ENCODE measurements at regions not wholly inside any gene's neighbourhood (a gene's known extent, or its start where the extent isn't known, plus 50 kb on each side); places are given as distances from the start of the nearest gene placed in this dataset.
A peak's percentile ranks its signal among the peaks of the same experiment; 100 is the strongest.

DNA sequence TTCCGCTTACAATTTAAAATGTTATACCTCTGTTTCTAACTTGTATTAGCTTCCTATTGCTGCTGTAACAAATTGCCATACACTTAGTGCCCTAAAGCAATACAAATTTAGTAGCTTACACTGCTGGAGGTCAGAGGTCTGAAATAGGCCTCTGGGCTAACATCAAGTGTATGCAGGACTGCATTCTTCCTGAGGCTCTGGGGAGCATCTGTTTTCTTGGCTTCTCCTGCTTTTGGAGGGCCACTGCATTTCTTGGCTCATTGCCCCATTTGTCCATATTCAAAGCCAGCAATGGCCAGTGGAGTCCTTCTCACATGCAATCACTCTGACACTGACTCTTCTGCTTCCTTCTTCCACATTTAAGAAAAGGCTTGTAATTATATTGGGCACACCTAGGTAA, 639.8 kb upstream of the INTU start (continued):
- TF ChIP-seq, protein P1, sequence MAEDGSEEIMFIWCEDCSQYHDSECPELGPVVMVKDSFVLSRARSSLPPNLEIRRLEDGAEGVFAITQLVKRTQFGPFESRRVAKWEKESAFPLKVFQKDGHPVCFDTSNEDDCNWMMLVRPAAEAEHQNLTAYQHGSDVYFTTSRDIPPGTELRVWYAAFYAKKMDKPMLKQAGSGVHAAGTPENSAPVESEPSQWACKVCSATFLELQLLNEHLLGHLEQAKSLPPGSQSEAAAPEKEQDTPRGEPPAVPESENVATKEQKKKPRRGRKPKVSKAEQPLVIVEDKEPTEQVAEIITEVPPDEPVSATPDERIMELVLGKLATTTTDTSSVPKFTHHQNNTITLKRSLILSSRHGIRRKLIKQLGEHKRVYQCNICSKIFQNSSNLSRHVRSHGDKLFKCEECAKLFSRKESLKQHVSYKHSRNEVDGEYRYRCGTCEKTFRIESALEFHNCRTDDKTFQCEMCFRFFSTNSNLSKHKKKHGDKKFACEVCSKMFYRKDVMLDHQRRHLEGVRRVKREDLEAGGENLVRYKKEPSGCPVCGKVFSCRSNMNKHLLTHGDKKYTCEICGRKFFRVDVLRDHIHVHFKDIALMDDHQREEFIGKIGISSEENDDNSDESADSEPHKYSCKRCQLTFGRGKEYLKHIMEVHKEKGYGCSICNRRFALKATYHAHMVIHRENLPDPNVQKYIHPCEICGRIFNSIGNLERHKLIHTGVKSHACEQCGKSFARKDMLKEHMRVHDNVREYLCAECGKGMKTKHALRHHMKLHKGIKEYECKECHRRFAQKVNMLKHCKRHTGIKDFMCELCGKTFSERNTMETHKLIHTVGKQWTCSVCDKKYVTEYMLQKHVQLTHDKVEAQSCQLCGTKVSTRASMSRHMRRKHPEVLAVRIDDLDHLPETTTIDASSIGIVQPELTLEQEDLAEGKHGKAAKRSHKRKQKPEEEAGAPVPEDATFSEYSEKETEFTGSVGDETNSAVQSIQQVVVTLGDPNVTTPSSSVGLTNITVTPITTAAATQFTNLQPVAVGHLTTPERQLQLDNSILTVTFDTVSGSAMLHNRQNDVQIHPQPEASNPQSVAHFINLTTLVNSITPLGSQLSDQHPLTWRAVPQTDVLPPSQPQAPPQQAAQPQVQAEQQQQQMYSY (CRISPR knock-in tag; IDR thresholded peaks at IDR 0.05) = no peak

DNA sequence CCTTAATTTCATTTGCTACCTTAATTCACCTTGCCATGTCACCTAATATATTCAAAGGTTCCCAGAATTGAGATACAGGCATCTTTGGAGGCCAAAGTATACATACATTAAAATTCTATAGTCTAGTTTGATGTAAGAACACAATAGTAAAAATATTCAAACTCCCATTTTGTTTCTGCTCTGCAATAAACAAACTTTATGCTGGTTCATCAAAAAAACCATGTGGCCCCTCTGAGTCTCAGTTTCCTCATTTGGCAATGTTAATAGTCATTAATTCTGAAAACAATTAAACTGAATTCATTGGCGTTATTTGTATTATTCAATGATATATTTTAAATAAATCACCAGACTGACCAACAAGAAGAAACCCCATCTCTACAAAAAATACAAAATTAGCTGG, 639.4 kb upstream of the INTU start:
- ATAC-seq (no peak), DNase-seq (ENCODE audit: low spot score) (no peak)
- Mint-ChIP-seq H3K36me3 (no peaks in the 10 kb centered on the region), H3K4me1 (no peaks in the 10 kb centered on the region), H3K27me3 (ENCODE audit: low read depth) (no peaks in the 10 kb centered on the region), H3K27ac (no peak overlapping the region), H3K4me3 (no peak overlapping the region), H3K9me3 (peaks cover 6% of the 10 kb centered on the region)
- TF ChIP-seq ZNF423 (CRISPR knock-in tag; IDR thresholded peaks at IDR 0.05) (no peak), ZBTB21 (CRISPR knock-in tag; IDR thresholded peaks at IDR 0.05; ENCODE audit: borderline replicate concordance) (no peak), TCF7 (CRISPR knock-in tag; IDR thresholded peaks at IDR 0.05; ENCODE audit: low read depth) (no peak)
- CTCF ChIA-PET = no interaction called here
- POLR2A ChIA-PET = no interaction called here

DNA sequence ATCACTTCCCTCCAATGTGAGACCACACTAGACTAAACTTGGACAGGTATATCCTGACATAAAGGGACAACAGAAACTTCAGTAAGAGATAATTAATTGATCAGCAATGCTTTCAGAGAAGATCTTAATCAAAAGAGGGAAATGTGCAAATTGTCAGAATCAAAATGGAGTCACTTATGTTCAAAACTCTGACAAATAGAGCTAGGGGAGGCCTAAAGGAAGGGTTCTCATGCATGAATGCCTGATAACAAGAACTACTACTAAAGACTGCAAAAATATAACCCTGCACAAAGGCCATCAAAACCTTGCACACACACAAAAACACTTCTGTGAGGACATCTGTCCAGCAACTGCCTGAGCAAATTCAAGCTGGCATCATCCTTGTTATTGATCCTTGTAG, 637.5 kb upstream of the INTU start:
- TF ChIP-seq ZNF138 (CRISPR knock-in tag; conservative IDR thresholded peaks at IDR 0.05) (no peak), ZNF416 (CRISPR knock-in tag; IDR thresholded peaks at IDR 0.05) (no peak)
- TF ChIP-seq, protein P2, sequence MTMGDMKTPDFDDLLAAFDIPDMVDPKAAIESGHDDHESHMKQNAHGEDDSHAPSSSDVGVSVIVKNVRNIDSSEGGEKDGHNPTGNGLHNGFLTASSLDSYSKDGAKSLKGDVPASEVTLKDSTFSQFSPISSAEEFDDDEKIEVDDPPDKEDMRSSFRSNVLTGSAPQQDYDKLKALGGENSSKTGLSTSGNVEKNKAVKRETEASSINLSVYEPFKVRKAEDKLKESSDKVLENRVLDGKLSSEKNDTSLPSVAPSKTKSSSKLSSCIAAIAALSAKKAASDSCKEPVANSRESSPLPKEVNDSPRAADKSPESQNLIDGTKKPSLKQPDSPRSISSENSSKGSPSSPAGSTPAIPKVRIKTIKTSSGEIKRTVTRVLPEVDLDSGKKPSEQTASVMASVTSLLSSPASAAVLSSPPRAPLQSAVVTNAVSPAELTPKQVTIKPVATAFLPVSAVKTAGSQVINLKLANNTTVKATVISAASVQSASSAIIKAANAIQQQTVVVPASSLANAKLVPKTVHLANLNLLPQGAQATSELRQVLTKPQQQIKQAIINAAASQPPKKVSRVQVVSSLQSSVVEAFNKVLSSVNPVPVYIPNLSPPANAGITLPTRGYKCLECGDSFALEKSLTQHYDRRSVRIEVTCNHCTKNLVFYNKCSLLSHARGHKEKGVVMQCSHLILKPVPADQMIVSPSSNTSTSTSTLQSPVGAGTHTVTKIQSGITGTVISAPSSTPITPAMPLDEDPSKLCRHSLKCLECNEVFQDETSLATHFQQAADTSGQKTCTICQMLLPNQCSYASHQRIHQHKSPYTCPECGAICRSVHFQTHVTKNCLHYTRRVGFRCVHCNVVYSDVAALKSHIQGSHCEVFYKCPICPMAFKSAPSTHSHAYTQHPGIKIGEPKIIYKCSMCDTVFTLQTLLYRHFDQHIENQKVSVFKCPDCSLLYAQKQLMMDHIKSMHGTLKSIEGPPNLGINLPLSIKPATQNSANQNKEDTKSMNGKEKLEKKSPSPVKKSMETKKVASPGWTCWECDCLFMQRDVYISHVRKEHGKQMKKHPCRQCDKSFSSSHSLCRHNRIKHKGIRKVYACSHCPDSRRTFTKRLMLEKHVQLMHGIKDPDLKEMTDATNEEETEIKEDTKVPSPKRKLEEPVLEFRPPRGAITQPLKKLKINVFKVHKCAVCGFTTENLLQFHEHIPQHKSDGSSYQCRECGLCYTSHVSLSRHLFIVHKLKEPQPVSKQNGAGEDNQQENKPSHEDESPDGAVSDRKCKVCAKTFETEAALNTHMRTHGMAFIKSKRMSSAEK (CRISPR knock-in tag; IDR thresholded peaks at IDR 0.05; ENCODE audit: borderline replicate concordance) = no peak
- TF ChIP-seq, protein P3, sequence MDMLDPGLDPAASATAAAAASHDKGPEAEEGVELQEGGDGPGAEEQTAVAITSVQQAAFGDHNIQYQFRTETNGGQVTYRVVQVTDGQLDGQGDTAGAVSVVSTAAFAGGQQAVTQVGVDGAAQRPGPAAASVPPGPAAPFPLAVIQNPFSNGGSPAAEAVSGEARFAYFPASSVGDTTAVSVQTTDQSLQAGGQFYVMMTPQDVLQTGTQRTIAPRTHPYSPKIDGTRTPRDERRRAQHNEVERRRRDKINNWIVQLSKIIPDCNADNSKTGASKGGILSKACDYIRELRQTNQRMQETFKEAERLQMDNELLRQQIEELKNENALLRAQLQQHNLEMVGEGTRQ (CRISPR knock-in tag; IDR thresholded peaks at IDR 0.05) = no peak
- ChIA-PET POLR2A (no interaction called here), CTCF (no interaction called here)
- DNase-seq (ENCODE audit: low spot score) = no peak
- H3K27me3 Mint-ChIP-seq (ENCODE audit: low read depth) = no peaks in the 10 kb centered on the region
- H3K27ac Mint-ChIP-seq = peak overlapping the region; percentile 6; the same call in 1 of the 2 replicates
- H3K9me3 Mint-ChIP-seq = peaks cover 6% of the 10 kb centered on the region
- no peak for ATAC-seq
- no peaks in the 10 kb centered on the region for H3K36me3 Mint-ChIP-seq
- H3K4me3 Mint-ChIP-seq = no peak overlapping the region
- no peaks in the 10 kb centered on the region for H3K4me1 Mint-ChIP-seq

DNA sequence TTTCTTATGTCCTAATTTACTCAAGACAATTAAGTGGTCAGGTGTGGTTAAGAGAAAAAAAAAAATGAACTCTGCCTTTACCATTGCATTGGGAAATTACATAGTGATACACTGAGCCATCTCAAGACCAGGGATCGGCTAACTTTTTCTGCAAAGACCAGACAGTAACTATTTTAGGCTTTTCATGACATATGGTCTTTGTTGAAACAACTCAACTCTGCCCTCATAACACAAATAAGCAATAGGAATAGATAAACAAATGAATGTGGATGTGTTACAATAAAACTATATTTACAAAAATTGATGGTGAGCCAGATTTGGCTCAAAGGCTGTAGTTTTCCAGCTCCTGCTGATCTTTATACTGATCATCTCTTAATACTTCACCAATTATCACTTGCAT, 632.6 kb upstream of the INTU start:
- CTCF ChIA-PET = no interaction called here
- DNase-seq (ENCODE audit: low spot score) = no peak
- H3K27me3 Mint-ChIP-seq (ENCODE audit: low read depth) = no peaks in the 10 kb centered on the region
- H3K4me3 Mint-ChIP-seq = no peak overlapping the region
- no peak overlapping the region for H3K27ac Mint-ChIP-seq
- H3K36me3 Mint-ChIP-seq = no peaks in the 10 kb centered on the region
- ATAC-seq = no peak
- H3K9me3 Mint-ChIP-seq = no peaks in the 10 kb centered on the region
- POLR2A ChIA-PET = no interaction called here
- H3K4me1 Mint-ChIP-seq = no peaks in the 10 kb centered on the region
- TF ChIP-seq, protein P4, sequence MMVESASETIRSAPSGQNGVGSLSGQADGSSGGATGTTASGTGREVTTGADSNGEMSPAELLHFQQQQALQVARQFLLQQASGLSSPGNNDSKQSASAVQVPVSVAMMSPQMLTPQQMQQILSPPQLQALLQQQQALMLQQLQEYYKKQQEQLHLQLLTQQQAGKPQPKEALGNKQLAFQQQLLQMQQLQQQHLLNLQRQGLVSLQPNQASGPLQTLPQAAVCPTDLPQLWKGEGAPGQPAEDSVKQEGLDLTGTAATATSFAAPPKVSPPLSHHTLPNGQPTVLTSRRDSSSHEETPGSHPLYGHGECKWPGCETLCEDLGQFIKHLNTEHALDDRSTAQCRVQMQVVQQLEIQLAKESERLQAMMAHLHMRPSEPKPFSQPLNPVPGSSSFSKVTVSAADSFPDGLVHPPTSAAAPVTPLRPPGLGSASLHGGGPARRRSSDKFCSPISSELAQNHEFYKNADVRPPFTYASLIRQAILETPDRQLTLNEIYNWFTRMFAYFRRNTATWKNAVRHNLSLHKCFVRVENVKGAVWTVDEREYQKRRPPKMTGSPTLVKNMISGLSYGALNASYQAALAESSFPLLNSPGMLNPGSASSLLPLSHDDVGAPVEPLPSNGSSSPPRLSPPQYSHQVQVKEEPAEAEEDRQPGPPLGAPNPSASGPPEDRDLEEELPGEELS (CRISPR knock-in tag; IDR thresholded peaks at IDR 0.05) = no peak
- TF ChIP-seq GABPB1 (CRISPR knock-in tag; IDR thresholded peaks at IDR 0.05) (no peak), ZNF219 (CRISPR knock-in tag; IDR thresholded peaks at IDR 0.05; ENCODE audit: borderline replicate concordance) (no peak), CBFB (CRISPR knock-in tag; IDR thresholded peaks at IDR 0.05; ENCODE audit: low read depth) (no peak)
- TF ChIP-seq, protein P5, sequence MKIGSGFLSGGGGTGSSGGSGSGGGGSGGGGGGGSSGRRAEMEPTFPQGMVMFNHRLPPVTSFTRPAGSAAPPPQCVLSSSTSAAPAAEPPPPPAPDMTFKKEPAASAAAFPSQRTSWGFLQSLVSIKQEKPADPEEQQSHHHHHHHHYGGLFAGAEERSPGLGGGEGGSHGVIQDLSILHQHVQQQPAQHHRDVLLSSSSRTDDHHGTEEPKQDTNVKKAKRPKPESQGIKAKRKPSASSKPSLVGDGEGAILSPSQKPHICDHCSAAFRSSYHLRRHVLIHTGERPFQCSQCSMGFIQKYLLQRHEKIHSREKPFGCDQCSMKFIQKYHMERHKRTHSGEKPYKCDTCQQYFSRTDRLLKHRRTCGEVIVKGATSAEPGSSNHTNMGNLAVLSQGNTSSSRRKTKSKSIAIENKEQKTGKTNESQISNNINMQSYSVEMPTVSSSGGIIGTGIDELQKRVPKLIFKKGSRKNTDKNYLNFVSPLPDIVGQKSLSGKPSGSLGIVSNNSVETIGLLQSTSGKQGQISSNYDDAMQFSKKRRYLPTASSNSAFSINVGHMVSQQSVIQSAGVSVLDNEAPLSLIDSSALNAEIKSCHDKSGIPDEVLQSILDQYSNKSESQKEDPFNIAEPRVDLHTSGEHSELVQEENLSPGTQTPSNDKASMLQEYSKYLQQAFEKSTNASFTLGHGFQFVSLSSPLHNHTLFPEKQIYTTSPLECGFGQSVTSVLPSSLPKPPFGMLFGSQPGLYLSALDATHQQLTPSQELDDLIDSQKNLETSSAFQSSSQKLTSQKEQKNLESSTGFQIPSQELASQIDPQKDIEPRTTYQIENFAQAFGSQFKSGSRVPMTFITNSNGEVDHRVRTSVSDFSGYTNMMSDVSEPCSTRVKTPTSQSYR (CRISPR knock-in tag; IDR thresholded peaks at IDR 0.05) = no peak
- TF ChIP-seq, protein P6, sequence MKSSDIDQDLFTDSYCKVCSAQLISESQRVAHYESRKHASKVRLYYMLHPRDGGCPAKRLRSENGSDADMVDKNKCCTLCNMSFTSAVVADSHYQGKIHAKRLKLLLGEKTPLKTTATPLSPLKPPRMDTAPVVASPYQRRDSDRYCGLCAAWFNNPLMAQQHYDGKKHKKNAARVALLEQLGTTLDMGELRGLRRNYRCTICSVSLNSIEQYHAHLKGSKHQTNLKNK (CRISPR knock-in tag; IDR thresholded peaks at IDR 0.05) = no peak
